Activated CD8-positive, alpha-beta T cell treated with anti-CD3 and anti-CD28 coated beads for 36 hours (primary cell): ENCODE measurements at regions not wholly inside any gene's neighbourhood (a gene's known extent, or its start where the extent isn't known, plus 50 kb on each side); places are given as distances from the start of the nearest gene placed in this dataset.

Experiments
- ATAC-seq: fragments of 200-7000 bp; cut with Tn5 transposase; one replicate; pipeline ENCODE4 v1.10.0; 2021; ENCODE audit warnings: mild to moderate bottlenecking, moderate library complexity
- CTCF ChIA-PET: fragments of 350-600 bp; sonication (Branson Sonifier 250); formaldehyde crosslinking; loops from one replicate; lab custom pipeline; 2021; ENCODE audit warnings: antibody characterized with exemption; lab: Charles Lee
- POLR2A ChIA-PET: fragments of 350-600 bp; sonication (Branson Sonifier 250); formaldehyde crosslinking; loops from one replicate; lab custom pipeline; 2021; ENCODE audit warnings: antibody characterized with exemption; lab: Charles Lee
- DNase-seq: peaks from one replicate; pipeline ENCODE4 v3.0.0-alpha.2; 2020
- H3K27ac Mint-ChIP-seq: one replicate; pipeline ENCODE4 v1.8.0; 2021; ENCODE audit warnings: mild to moderate bottlenecking, mixed read lengths
- H3K27me3 Mint-ChIP-seq: one replicate; pipeline ENCODE4 v1.8.0; 2021; ENCODE audit warnings: mixed read lengths
- H3K36me3 Mint-ChIP-seq: one replicate; pipeline ENCODE4 v1.8.0; 2021; ENCODE audit warnings: low read depth, mixed read lengths
- H3K4me1 Mint-ChIP-seq: one replicate; pipeline ENCODE4 v1.8.0; 2021; ENCODE audit warnings: low read depth, mixed read lengths
- H3K4me3 Mint-ChIP-seq: one replicate; pipeline ENCODE4 v1.8.0; 2021; ENCODE audit warnings: mild to moderate bottlenecking, moderate library complexity, mixed read lengths
- H3K9me3 Mint-ChIP-seq: one replicate; pipeline ENCODE4 v1.8.0; 2021; ENCODE audit warnings: mixed read lengths
- intact Hi-C: fragments of 100-400 bp; cut with micrococcal nuclease; formaldehyde crosslinking; loops from one replicate; pipeline ENCODE4 v1.10.0; 2022
- TF ChIP-seq, protein P1 (sequence below): fragments of 200-600 bp; IDR thresholded peaks from one replicate; pipeline ENCODE4 v1.8.0; 2022; ENCODE audit warnings: antibody characterized with exemption, mild to moderate bottlenecking

DNA sequence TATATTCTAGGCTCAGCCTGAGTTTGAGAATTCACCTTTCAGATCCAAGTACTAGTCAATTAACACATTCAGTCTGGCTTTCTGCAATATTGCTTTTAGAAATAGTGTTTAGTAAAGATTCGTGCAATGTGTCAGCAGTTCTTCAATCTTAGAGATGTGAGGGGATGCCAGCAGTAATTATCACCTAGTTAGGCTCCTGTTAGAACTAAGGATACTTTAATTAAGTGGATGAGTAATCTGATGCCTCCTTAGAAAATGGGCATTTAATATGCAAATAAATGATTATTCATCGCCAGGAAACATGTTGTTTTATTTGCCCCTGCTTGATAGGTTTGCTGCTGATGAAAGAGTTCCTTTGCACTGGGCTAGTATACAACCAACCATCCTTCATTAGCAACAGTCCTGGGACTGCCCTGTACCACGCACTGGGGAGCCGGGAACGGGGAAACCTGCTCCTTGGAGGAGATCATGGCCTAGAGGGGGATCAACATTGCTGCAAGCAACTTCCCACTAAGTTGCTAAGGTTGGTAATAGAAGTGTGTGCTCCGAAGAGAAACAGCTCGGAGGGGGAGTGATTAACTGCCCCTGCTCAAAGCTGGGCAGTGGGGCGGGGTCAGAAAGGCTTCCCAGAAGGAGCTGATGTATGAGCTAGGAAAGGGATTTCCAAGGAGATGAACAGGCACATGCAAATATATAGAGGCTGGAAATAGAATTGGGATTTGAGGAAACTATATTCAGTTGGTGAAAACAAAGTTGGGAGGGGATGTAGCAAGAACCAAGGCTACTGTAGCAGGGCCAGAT is 231.8 kb downstream of the DRD1 start:
- no peaks in the 10 kb centered on the region for H3K36me3 Mint-ChIP-seq
- DNase-seq (no peak), ATAC-seq (no peak)
- H3K4me3 Mint-ChIP-seq, result no peak overlapping the region
- intact Hi-C loops, result no loop called here
- H3K27ac Mint-ChIP-seq, result no peak overlapping the region
- TF ChIP-seq, protein P1, sequence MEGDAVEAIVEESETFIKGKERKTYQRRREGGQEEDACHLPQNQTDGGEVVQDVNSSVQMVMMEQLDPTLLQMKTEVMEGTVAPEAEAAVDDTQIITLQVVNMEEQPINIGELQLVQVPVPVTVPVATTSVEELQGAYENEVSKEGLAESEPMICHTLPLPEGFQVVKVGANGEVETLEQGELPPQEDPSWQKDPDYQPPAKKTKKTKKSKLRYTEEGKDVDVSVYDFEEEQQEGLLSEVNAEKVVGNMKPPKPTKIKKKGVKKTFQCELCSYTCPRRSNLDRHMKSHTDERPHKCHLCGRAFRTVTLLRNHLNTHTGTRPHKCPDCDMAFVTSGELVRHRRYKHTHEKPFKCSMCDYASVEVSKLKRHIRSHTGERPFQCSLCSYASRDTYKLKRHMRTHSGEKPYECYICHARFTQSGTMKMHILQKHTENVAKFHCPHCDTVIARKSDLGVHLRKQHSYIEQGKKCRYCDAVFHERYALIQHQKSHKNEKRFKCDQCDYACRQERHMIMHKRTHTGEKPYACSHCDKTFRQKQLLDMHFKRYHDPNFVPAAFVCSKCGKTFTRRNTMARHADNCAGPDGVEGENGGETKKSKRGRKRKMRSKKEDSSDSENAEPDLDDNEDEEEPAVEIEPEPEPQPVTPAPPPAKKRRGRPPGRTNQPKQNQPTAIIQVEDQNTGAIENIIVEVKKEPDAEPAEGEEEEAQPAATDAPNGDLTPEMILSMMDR, result no peak
- no peaks in the 10 kb centered on the region for H3K9me3 Mint-ChIP-seq
- POLR2A ChIA-PET, result no interaction called here
- H3K27me3 Mint-ChIP-seq, result peaks cover 11% of the 10 kb centered on the region
- CTCF ChIA-PET, result no interaction called here
- no peaks in the 10 kb centered on the region for H3K4me1 Mint-ChIP-seq

DNA sequence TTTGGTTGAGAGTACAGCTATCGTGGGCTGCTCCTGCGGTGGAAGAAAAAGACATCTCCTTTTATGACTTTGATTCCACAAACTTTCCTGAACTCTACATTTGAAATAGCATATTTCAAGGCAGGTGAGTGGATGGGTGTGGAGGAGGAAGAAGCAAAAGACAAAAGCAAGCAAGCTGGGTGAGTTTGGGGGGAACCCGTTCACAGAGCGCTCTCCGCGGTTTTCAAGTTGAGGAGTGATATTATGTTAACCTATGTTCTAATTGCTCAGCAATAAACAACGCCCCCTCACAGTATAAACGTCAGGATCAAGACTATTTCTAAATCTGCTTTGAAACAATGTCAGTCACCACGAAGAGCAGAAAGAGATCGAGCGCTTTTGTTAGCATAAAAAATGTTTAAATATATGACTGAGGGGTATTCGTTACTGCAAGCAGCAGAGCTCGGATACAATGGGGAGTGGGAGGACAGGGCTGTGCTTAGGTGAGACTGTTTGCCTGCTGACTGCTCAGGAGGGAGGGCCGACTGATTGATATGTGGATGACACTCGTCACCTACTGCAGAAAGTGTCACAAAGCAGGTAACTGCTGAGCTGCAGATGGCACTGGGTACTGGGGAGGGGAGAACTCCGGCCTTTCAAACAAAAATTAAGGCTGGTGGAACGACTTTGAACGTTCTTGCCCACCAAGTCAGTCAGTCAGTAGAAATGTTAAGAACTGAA is 236.5 kb downstream of the DRD1 start:
- intact Hi-C loops, result no loop called here
- CTCF ChIA-PET, result no interaction called here
- TF ChIP-seq, protein P1, result no peak

DNA sequence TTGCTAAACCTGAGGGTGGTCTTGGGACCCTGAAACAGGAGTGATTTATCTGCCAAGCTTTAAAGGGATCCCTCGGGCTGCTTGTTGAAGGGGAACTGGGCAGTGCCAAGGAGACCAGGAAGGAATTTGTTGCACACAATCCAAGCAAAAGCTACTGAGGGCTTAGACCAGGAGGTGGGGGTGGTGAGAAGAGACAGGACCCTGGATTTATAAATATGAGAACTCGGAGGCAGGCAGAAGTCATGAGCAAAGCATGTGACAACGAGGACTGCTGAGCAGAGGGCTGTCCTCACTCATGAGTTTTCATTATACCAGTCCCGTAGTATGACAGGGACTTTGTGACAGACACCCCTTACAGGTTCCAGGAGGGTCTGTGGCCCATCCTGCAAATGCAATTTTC is 237.3 kb downstream of the DRD1 start:
- Mint-ChIP-seq H3K36me3 (no peaks in the 10 kb centered on the region), H3K4me1 (no peaks in the 10 kb centered on the region), H3K4me3 (no peak overlapping the region), H3K9me3 (no peaks in the 10 kb centered on the region), H3K27me3 (peaks cover 7% of the 10 kb centered on the region), H3K27ac (no peak overlapping the region)
- ATAC-seq (no peak), DNase-seq (no peak)
- TF ChIP-seq, protein P1, result no peak
- POLR2A ChIA-PET, result no interaction called here
- intact Hi-C loops, result no loop called here
- CTCF ChIA-PET, result no interaction called here

More for the DNA sequence above, 236.5 kb downstream of the DRD1 start:
- Mint-ChIP-seq H3K4me3 (no peak overlapping the region), H3K27ac (no peak overlapping the region), H3K4me1 (no peaks in the 10 kb centered on the region), H3K9me3 (no peaks in the 10 kb centered on the region), H3K27me3 (peaks cover 8% of the 10 kb centered on the region), H3K36me3 (no peaks in the 10 kb centered on the region)
- POLR2A ChIA-PET, result no interaction called here
- DNase-seq (no peak), ATAC-seq (no peak)

DNA sequence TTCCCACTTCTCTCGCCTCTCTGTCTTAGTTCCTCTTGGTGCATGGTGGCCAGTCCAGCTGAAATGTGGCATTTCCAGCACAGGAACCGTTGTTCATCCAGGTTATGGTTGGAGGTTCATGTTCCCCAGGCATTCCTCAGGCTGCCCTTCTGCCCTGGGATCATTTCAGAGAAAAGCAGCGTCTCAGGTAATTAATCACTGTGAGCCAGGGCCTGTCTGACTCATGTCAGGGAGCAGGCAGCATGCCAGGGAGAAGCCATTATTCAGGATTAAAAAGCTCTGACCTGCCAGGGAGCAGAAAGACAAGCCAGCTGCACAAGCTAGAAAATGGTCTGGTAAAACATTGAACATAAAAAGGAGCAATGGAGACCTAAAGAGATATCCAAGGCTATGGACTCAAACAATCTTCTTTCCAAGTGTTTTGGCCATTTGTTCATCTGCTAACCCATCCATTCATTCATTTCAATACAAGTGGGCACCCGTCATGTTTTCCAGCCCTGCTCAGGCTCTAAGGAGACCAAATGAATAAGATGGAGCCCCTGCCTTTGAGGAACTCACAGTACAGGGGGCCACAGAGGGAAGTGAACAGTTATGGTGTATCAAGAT is 241.4 kb downstream of the DRD1 start:
- H3K27me3 Mint-ChIP-seq, result peaks cover 5% of the 10 kb centered on the region
- no peak for DNase-seq
- H3K4me3 Mint-ChIP-seq, result no peak overlapping the region
- ATAC-seq, result no peak
- TF ChIP-seq, protein P1, result no peak
- CTCF ChIA-PET, result no interaction called here
- H3K4me1 Mint-ChIP-seq, result no peaks in the 10 kb centered on the region
- no peak overlapping the region for H3K27ac Mint-ChIP-seq
- POLR2A ChIA-PET, result no interaction called here
- intact Hi-C loops, result no loop called here
- H3K36me3 Mint-ChIP-seq, result no peaks in the 10 kb centered on the region
- H3K9me3 Mint-ChIP-seq, result no peaks in the 10 kb centered on the region

DNA sequence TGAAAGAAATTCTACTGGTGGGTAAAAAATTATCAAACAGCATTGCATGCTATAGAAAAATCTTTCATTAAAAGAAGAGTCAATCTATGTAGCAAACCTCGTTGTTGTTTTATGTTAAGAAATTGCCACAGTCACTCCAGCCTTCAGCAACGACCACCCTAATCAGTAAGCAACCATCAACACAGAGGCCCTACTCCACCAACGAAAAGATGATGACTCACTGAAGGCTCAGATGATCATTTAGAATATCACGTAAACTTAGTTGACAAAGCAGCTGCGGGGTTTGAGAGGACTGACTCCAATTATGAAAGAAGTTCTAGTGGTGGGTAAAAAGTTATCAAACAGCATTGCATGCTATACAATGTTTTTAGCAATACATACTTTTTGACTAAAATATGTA is 242.6 kb downstream of the DRD1 start:
- Mint-ChIP-seq H3K36me3 (no peaks in the 10 kb centered on the region), H3K9me3 (no peaks in the 10 kb centered on the region), H3K4me3 (no peak overlapping the region), H3K4me1 (no peaks in the 10 kb centered on the region), H3K27ac (no peak overlapping the region), H3K27me3 (peaks cover 3% of the 10 kb centered on the region)
- ChIA-PET CTCF (no interaction called here), POLR2A (no interaction called here)
- TF ChIP-seq, protein P1, result no peak
- intact Hi-C loops, result no loop called here
- DNase-seq, result no peak
- ATAC-seq, result no peak
